Keratinocyte (primary cell): ENCODE measurements at regions not wholly inside any gene's neighbourhood (a gene's known extent, or its start where the extent isn't known, plus 50 kb on each side); places are given as distances from the start of the nearest gene placed in this dataset.

Experiments
- DNase-seq: peaks from one replicate; pipeline ENCODE4 v3.0.0-alpha.2; 2011; ENCODE audit warnings: low read depth, missing footprints, low spot score
- FAIRE-seq: peaks from 2 replicates; lab custom pipeline; 2011; peaks lifted over from hg19 to GRCh38; lab: Jason Lieb, UNC
- H2AFZ ChIP-seq: 2 replicates; pipeline ENCODE4 v1.6.0; 2012; ENCODE audit warnings: low read length, control low read depth, inconsistent platforms; ENCODE audit not compliant: control insufficient read depth
- H3K27ac ChIP-seq: 2 replicates; pipeline ENCODE4 v1.5.1; 2011; ENCODE audit warnings: low read length; ENCODE audit not compliant: control insufficient read depth, insufficient read depth
- H3K27me3 ChIP-seq: 3 replicates; pipeline ENCODE4 v1.6.0; 2011; ENCODE audit warnings: low read length; ENCODE audit not compliant: control insufficient read depth, insufficient read depth; ENCODE audit errors: extremely low read depth
- H3K36me3 ChIP-seq, 2 experiments: 2 replicates in 1 of 2; 3 replicates in 1 of 2; pipeline ENCODE4 v1.5.1; 2011; ENCODE audit warnings: low read length in 2 of 2, mild to moderate bottlenecking in 1 of 2; ENCODE audit not compliant: control insufficient read depth in 2 of 2, insufficient read depth in 2 of 2; ENCODE audit errors: extremely low read depth in 1 of 2
- H3K4me1 ChIP-seq: 3 replicates; pipeline ENCODE4 v1.5.1; 2011; ENCODE audit warnings: low read length; ENCODE audit not compliant: control insufficient read depth, insufficient read depth; ENCODE audit errors: extremely low read depth
- H3K4me2 ChIP-seq: 3 replicates; pipeline ENCODE4 v1.6.0; 2011; ENCODE audit warnings: low read depth, low read length; ENCODE audit not compliant: control insufficient read depth, insufficient read depth; ENCODE audit errors: extremely low read depth
- H3K4me3 ChIP-seq, 3 experiments: fragments of 200-600 bp in 1 of 3; sonication (generic) in 1 of 3; 2 replicates in 2 of 3; 3 replicates in 1 of 3; pipeline ENCODE4 v1.5.1; 2011 to 2016; ENCODE audit warnings: low read length in 3 of 3, mild to moderate bottlenecking in 3 of 3, control low read depth in 2 of 3, inconsistent platforms in 1 of 3, low read depth in 1 of 3, mixed read lengths in 1 of 3, mixed run types in 1 of 3, moderate library complexity in 1 of 3; ENCODE audit not compliant: control insufficient read depth in 2 of 3, insufficient read depth in 2 of 3; ENCODE audit errors: extremely low read depth in 1 of 3
- H3K79me2 ChIP-seq: 2 replicates; pipeline ENCODE4 v1.6.0; 2012; ENCODE audit warnings: low read length; ENCODE audit not compliant: control insufficient read depth, insufficient read depth
- H3K9ac ChIP-seq: 3 replicates; pipeline ENCODE4 v1.6.0; 2011; ENCODE audit warnings: low read length; ENCODE audit not compliant: control insufficient read depth, insufficient read depth; ENCODE audit errors: extremely low read depth
- H3K9me1 ChIP-seq: 3 replicates; pipeline ENCODE4 v1.6.0; 2011; ENCODE audit warnings: low read length; ENCODE audit not compliant: control insufficient read depth, insufficient read depth; ENCODE audit errors: extremely low read depth
- H3K9me3 ChIP-seq: 2 replicates; pipeline ENCODE4 v1.5.1; 2012; ENCODE audit warnings: low read depth, low read length; ENCODE audit not compliant: control insufficient read depth
- H4K20me1 ChIP-seq: 3 replicates; pipeline ENCODE4 v1.6.0; 2011; ENCODE audit warnings: low read length; ENCODE audit not compliant: control insufficient read depth, insufficient read depth; ENCODE audit errors: extremely low read depth
- EZH2 ChIP-seq: IDR thresholded peaks from one replicate; pipeline ENCODE4 v1.6.1; 2012; ENCODE audit warnings: inconsistent platforms, mild to moderate bottlenecking, low read length, moderate library complexity
- dilution Hi-C: fragments of 300-500 bp; cut with MboI; formaldehyde crosslinking; loops from one replicate; pipeline ENCODE4 v1.7.0; 2020; ENCODE audit warnings: low sequenced_read_pairs; ENCODE audit not compliant: extremely low pct_ligation_motif_present
- TF ChIP-seq, protein P1 (sequence below), 3 experiments: IDR thresholded peaks in 1 of 3; conservative IDR thresholded peaks in 1 of 3; optimal IDR thresholded peaks in 1 of 3; 2 replicates in 2 of 3; 3 replicates in 1 of 3; pipeline versions ENCODE3 to v1.5.1; 2011; ENCODE audit warnings: low read length in 3 of 3, mild to moderate bottlenecking in 3 of 3, moderate library complexity in 2 of 3, control low read depth in 1 of 3, inconsistent platforms in 1 of 3; ENCODE audit not compliant: insufficient read depth in 2 of 3; ENCODE audit errors: extremely low read depth in 1 of 3

DNA sequence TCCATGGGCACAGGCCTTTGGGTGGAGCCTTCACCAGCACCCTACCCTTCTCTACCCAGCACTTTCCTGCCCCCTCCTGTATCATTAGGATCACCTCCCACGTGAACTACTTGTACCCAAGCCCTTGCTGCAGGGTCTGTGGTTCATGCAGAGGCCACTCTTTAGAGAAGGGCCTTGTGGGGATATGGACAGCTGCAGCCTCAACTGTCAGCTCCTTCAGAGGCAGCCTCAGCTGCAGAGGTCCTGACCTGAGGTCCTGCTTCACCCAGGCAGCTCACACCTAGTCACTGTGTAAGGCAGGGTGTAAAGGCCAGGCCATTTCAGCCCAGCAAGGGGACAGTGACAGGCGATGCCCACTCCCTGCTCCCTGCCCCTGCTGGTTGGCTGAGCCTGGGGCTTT, 448.6 kb upstream of the PROK2 start:
- H3K9me3 ChIP-seq, result no peaks in the 10 kb centered on the region
- no peak overlapping the region for H2AFZ ChIP-seq
- H3K4me2 ChIP-seq, result no peak overlapping the region
- H3K9ac ChIP-seq, result no peak overlapping the region
- TF ChIP-seq, protein P1, sequence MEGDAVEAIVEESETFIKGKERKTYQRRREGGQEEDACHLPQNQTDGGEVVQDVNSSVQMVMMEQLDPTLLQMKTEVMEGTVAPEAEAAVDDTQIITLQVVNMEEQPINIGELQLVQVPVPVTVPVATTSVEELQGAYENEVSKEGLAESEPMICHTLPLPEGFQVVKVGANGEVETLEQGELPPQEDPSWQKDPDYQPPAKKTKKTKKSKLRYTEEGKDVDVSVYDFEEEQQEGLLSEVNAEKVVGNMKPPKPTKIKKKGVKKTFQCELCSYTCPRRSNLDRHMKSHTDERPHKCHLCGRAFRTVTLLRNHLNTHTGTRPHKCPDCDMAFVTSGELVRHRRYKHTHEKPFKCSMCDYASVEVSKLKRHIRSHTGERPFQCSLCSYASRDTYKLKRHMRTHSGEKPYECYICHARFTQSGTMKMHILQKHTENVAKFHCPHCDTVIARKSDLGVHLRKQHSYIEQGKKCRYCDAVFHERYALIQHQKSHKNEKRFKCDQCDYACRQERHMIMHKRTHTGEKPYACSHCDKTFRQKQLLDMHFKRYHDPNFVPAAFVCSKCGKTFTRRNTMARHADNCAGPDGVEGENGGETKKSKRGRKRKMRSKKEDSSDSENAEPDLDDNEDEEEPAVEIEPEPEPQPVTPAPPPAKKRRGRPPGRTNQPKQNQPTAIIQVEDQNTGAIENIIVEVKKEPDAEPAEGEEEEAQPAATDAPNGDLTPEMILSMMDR (optimal IDR thresholded peaks at IDR 0.05 in 1 of 3, IDR thresholded peaks at IDR 0.05 in 1 of 3, conservative IDR thresholded peaks at IDR 0.05 in 1 of 3; ENCODE audit: extremely low read depth in 1 of 3, insufficient read depth in 2 of 3, low read length in 3 of 3), result no peak
- no peak for TF ChIP-seq EZH2
- dilution Hi-C loops, result no loop called here
- H3K36me3 ChIP-seq, result no peaks in the 10 kb centered on the region
- H3K4me1 ChIP-seq, result no peaks in the 10 kb centered on the region
- H3K27me3 ChIP-seq, result peaks cover 28% of the 10 kb centered on the region
- H3K27ac ChIP-seq, result no peak overlapping the region
- no peaks in the 10 kb centered on the region for H3K79me2 ChIP-seq
- H3K4me3 ChIP-seq, result no peak overlapping the region
- DNase-seq (no peak), FAIRE-seq (no peak)
- no peaks in the 10 kb centered on the region for H3K9me1 ChIP-seq
- H4K20me1 ChIP-seq, result no peaks in the 10 kb centered on the region

DNA sequence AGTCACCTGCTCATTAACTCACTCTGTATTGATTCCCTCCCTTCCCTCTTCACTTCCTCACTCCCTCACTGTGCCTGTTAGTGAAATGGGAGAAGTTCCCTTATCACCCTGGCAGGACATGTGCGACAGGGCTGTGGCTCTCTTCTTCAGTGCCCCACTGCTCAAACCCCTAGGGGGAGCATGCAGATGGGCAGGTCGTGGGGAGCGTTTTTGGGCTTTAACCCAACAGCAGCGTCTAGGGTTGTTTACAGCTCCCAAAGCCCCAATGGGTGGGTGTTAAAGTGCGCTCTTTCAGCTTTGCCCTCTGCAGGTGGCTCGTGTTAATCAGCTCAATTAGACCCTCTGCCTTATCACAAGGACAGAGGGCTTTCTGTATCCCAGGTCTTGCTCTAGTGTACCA, 447.8 kb upstream of the PROK2 start:
- Histone ChIP-seq H3K27me3 (peaks cover 27% of the 10 kb centered on the region), H3K9ac (no peak overlapping the region)
- dilution Hi-C loops, result no loop called here

More for the DNA sequence above, 447.8 kb upstream of the PROK2 start:
- no peaks in the 10 kb centered on the region for H3K36me3 ChIP-seq
- no peak overlapping the region for H3K27ac ChIP-seq
- no peaks in the 10 kb centered on the region for H4K20me1 ChIP-seq
- FAIRE-seq (no peak), DNase-seq (no peak)
- H3K9me1 ChIP-seq, result no peaks in the 10 kb centered on the region
- H3K79me2 ChIP-seq, result no peaks in the 10 kb centered on the region
- no peak overlapping the region for H3K4me3 ChIP-seq
- H2AFZ ChIP-seq, result no peak overlapping the region
- TF ChIP-seq EZH2, result no peak
- TF ChIP-seq, protein P1 (optimal IDR thresholded peaks at IDR 0.05 in 1 of 3, IDR thresholded peaks at IDR 0.05 in 1 of 3, conservative IDR thresholded peaks at IDR 0.05 in 1 of 3; ENCODE audit: extremely low read depth in 1 of 3, insufficient read depth in 2 of 3, low read length in 3 of 3), result no peak
- H3K4me2 ChIP-seq, result no peak overlapping the region
- H3K9me3 ChIP-seq, result no peaks in the 10 kb centered on the region
- H3K4me1 ChIP-seq, result no peaks in the 10 kb centered on the region
